ENCODE measurements at regions not wholly inside any gene's neighbourhood (a gene's known extent, or its start where the extent isn't known, plus 50 kb on each side); places are given as distances from the start of the nearest gene placed in this dataset.

DNA sequence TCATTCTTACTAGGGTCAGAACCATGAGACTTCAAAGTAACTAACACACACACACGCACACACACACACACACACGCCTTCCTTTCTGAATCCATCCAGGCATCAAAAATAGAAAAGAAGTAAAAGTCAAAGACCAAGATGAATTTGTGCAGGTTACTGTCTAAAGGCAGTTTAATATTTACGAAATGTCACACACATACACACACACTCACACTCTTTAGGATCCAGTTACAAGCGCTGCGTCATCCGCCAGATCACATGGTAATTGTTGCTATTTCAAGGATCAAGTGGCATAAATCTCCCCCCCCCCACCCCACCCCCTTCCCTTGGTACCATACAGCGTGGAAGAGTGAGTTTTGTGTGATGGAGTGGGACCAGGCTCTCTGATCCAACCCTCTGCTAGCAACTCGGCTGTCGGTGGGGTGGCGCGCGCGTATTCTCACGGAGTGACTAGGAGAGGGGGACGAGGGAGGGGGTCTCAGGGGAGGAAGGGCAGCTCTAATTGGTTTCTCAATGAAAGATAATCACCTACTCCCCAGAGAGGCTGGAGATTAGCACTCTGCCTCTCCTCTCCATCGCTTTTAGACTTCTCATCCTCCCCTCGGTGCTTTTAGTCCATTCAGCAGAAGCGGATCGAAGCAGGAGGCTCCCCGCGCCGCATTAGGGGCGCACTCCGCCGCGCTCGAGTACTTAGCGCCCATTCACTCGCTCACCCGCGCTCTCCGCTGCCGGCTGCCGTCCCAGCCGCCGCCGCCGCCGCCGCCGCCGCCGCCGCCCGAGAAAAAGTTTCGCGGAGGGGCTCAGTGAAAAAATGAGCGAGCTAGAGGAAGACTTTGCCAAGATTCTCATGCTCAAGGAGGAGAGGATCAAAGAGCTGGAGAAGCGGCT lies 83.5 kb upstream of the PRKG1 start:
- no peaks in the 10 kb centered on the region for H3K36me3 Mint-ChIP-seq
- H3K27ac Mint-ChIP-seq, result no peak overlapping the region
- peaks cover 8% of the 10 kb centered on the region for H3K4me1 Mint-ChIP-seq
- DNase-seq (ENCODE audit: low spot score in 2 of 2) (no peak), ATAC-seq (ENCODE audit: low read depth) (no peak)
- H3K4me3 Mint-ChIP-seq, result peak overlapping the region; percentile 67
- peaks cover 12% of the 10 kb centered on the region for H3K27me3 Mint-ChIP-seq
- no peaks in the 10 kb centered on the region for H3K9me3 Mint-ChIP-seq

DNA sequence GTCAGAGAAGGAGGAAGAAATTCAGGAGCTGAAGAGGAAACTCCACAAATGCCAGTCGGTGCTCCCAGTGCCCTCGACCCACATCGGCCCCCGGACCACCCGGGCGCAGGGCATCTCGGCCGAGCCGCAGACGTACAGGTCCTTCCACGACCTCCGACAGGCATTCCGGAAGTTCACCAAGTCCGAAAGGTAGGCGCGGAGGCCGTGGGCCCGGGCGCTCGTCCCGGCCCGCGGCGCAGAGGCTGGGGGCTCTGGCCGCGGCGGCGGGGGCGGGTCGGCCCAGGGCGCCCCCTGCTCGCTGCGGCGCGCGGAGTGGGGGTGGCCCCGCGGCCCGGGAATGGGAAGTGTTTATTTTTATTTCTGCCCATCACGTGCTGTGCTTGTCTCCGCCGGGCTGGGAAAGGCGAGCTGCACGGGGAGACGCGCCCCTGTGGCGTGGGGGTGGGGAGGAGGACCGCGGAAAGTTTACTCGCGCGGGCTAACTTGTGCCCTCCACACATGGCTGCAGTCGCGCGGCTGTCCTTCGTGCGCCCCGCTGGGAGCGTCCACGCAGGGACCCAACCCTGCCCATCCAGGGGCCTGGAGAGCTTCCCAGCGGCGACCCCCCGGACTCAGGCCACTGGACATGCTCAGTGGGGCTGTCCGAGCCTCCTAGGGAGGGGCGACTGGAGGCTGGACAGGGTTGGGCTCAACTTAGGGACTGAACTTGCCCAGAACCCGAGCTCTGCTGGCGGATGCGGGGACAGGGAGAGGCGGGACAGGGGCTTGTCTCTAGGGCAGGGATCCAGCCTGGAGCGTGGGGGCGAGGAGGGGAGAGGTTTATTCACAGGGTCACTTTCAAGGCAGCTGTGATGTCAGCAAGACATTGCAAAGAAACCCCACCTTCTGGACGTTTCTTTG lies 82.6 kb upstream of the PRKG1 start:
- H3K9me3 Mint-ChIP-seq, result no peaks in the 10 kb centered on the region
- H3K4me3 Mint-ChIP-seq, result peak overlapping the region; percentile 67
- DNase-seq (ENCODE audit: low spot score in 2 of 2) (no peak), ATAC-seq (ENCODE audit: low read depth) (no peak)
- no peaks in the 10 kb centered on the region for H3K36me3 Mint-ChIP-seq
- H3K4me1 Mint-ChIP-seq, result peaks cover 8% of the 10 kb centered on the region
- H3K27me3 Mint-ChIP-seq, result peaks cover 12% of the 10 kb centered on the region
- no peak overlapping the region for H3K27ac Mint-ChIP-seq

DNA sequence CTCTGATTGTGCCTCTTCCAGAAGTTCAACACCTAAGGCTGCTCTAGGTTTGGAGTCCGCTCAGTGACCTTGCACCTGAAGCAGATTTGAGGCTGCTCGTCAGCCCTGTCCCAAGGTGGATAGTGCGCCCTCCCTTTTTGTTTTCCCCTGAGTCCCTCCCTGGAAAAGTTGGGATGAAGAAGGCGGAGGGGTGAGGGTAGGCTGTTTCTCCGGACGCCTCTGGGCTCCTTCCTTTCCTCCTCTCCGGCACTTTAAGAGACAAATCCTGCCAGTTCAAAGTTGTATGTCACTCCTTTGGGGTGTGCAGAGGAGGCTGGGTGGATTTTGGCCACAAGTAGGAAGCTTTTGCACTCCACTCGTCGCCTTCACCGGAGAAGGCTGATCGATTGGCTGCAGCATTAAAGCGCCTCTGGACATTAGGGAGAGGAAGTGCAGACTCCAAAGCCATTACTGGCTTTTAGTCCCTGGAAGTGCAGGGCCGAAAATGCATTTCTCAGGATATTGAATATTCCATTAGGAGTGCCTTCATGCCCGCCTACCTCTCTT lies 81.9 kb upstream of the PRKG1 start:
- Mint-ChIP-seq H3K36me3 (no peaks in the 10 kb centered on the region), H3K4me3 (peak overlapping the region; percentile 17), H3K27ac (no peak overlapping the region), H3K9me3 (no peaks in the 10 kb centered on the region), H3K4me1 (peaks cover 8% of the 10 kb centered on the region), H3K27me3 (peaks cover 12% of the 10 kb centered on the region)
- DNase-seq (ENCODE audit: low spot score in 2 of 2) (no peak), ATAC-seq (ENCODE audit: low read depth) (no peak)

DNA sequence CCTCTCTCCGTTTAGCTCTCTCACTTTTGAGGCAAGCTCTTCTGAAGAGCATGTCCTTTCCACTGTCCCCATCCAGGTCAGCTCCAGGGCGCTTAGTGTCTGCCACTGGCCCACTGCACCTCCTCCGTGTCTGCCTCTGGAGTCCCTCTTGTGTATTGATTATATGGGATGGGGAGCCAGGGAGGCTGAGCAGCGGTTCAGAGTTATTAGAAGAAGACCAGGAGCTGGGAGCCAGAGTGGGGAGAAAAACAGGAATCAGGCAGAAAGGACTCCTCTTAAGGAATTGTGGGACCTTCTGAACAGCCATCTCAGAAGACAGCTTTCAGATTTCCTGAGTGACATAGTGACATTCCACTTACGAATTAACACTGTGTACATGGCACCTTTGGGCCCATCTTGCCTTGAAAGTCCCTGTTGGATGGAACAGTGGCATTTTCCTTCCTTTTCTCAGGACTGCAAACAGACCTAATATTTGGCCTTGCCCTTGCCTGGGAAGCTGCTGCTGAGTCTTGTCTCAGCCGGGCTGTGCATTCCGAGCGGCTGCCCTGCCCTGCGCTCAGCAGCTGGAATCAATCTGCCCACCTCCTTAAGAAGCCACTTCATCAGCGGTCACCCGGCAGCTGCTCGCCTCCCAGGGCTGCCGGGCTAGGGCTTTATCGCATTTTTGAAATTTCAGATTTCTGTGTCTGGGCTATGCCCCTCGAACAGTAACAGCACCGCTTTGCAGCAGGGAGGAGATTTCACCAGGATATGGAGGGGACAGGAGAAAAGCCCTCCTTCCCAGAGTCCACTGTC lies 81.1 kb upstream of the PRKG1 start:
- DNase-seq (ENCODE audit: low spot score in 2 of 2) (no peak), ATAC-seq (ENCODE audit: low read depth) (no peak)
- Mint-ChIP-seq H3K36me3 (no peaks in the 10 kb centered on the region), H3K4me3 (no peak overlapping the region), H3K4me1 (peaks cover 8% of the 10 kb centered on the region), H3K27me3 (peaks cover 12% of the 10 kb centered on the region), H3K27ac (no peak overlapping the region), H3K9me3 (no peaks in the 10 kb centered on the region)

DNA sequence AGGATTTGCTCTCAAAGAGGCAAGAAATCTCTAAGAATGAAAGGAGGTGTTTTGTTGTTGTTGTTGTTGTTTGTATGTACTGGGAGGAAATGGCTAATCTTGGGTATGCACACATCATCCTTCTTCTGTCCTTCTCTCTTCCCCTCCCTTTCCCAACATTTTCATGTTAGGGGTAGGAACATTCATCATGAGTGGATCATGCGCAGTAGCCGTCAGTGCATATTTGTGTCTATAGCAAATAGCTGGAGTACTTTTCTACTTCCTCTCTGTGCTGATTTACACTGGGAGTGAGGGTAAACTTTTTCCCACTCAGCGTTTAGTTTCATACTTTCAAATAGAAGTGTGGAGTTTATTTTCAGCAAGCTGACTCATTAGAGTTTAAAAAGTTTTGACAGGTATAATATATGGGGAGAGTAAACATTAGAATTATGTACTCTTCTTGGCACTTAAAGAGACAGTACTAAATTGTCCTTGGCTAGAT lies 80.5 kb upstream of the PRKG1 start:
- no peak overlapping the region for H3K4me3 Mint-ChIP-seq
- peaks cover 8% of the 10 kb centered on the region for H3K4me1 Mint-ChIP-seq
- DNase-seq (ENCODE audit: low spot score in 2 of 2) (no peak), ATAC-seq (ENCODE audit: low read depth) (no peak)
- no peaks in the 10 kb centered on the region for H3K9me3 Mint-ChIP-seq
- H3K27me3 Mint-ChIP-seq, result peaks cover 12% of the 10 kb centered on the region
- no peak overlapping the region for H3K27ac Mint-ChIP-seq
- H3K36me3 Mint-ChIP-seq, result no peaks in the 10 kb centered on the region

DNA sequence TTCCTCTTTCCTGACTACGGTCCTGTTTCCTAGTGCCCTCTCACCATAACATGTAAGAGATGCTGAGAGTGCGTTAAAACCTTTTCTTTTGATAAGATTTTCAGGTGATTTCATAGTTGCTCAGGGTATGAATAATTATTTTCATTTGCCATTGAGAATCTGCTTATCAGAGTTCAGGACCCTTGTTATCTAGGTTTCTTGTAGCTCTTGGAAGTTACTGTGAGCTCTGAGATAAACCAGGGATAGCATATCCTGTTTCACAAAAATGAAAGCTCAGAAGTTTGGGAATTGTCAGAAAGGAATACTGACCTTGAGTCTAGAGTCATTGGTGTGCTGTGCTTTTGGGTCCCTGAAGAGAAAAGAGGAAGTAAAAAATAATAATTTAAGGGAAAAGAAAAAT lies 76.8 kb upstream of the PRKG1 start:
- no peaks in the 10 kb centered on the region for H3K36me3 Mint-ChIP-seq
- no peak overlapping the region for H3K4me3 Mint-ChIP-seq
- no peak for ATAC-seq (ENCODE audit: low read depth)
- no peak for DNase-seq (ENCODE audit: low spot score in 2 of 2)
- H3K9me3 Mint-ChIP-seq, result no peaks in the 10 kb centered on the region
- H3K4me1 Mint-ChIP-seq, result no peaks in the 10 kb centered on the region
- H3K27ac Mint-ChIP-seq, result no peak overlapping the region
- peaks cover 10% of the 10 kb centered on the region for H3K27me3 Mint-ChIP-seq

DNA sequence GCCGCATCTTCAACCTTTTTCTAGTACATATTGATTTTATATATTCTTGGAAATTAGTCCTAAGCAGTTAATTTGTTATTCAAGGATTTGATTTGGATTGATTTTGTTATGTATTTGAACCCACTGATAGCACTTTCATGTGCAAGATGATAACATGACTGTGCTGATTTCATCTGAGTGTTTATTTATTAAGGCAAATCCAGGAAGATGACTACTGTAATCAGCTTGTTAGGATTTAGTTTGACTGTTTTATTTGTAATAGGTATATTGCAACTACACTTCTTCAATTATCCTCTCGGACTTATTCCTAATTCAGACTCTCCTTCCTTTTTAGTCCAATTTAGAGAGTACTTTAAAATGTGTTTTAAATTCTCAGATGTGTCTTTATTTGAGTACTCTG lies 75.1 kb upstream of the PRKG1 start:
- ATAC-seq (ENCODE audit: low read depth), result no peak
- Mint-ChIP-seq H3K27ac (no peak overlapping the region), H3K4me3 (no peak overlapping the region), H3K36me3 (no peaks in the 10 kb centered on the region), H3K9me3 (no peaks in the 10 kb centered on the region), H3K4me1 (no peaks in the 10 kb centered on the region), H3K27me3 (peaks cover 4% of the 10 kb centered on the region)
- DNase-seq (ENCODE audit: low spot score in 2 of 2), result no peak

DNA sequence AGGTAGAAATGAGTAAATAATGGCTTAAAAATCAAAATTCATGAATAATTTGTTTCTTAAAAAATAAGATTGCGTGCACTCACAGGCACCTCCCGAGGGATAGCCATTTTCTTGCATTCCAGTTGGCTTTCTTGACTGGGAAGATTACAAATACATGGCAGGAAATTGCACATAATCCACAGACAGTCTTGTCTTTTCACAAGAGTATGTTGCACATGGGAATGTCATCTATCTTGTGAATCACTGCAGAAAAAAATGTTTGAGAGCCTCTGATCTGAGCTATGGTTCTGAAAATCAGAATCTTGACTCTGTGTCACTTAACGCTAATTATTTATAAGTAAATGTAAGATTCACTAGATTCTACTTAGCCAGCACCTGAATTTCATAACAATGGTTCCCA lies 74.1 kb upstream of the PRKG1 start:
- no peaks in the 10 kb centered on the region for H3K4me1 Mint-ChIP-seq
- no peak for DNase-seq (ENCODE audit: low spot score in 2 of 2)
- H3K9me3 Mint-ChIP-seq, result no peaks in the 10 kb centered on the region
- no peaks in the 10 kb centered on the region for H3K36me3 Mint-ChIP-seq
- no peak for ATAC-seq (ENCODE audit: low read depth)
- H3K27me3 Mint-ChIP-seq, result peaks cover 4% of the 10 kb centered on the region
- H3K4me3 Mint-ChIP-seq, result no peak overlapping the region
- H3K27ac Mint-ChIP-seq, result no peak overlapping the region

DNA sequence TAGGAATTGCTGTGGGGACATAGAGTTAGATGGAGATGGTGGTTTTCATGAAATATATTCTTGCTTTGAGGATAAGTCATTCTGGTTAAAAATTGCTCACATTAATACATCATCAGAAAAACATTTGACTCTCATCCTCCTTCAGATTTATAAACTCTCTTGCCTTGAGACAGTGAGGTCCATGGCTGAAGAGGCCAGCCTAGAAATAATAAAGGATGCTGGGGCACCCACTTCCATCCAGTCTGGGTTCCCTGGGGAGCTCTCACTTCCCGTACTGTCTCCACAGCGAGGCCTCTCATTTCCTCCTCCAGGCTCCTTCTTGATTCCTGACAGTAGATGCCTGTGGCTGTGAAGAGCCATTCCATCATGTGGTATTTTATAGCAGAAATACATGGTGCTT lies 73.3 kb upstream of the PRKG1 start:
- H3K4me1 Mint-ChIP-seq, result no peaks in the 10 kb centered on the region
- H3K9me3 Mint-ChIP-seq, result no peaks in the 10 kb centered on the region
- peaks cover 4% of the 10 kb centered on the region for H3K27me3 Mint-ChIP-seq
- DNase-seq (ENCODE audit: low spot score in 2 of 2), result no peak
- H3K27ac Mint-ChIP-seq, result no peak overlapping the region
- no peak overlapping the region for H3K4me3 Mint-ChIP-seq
- no peak for ATAC-seq (ENCODE audit: low read depth)
- no peaks in the 10 kb centered on the region for H3K36me3 Mint-ChIP-seq

DNA sequence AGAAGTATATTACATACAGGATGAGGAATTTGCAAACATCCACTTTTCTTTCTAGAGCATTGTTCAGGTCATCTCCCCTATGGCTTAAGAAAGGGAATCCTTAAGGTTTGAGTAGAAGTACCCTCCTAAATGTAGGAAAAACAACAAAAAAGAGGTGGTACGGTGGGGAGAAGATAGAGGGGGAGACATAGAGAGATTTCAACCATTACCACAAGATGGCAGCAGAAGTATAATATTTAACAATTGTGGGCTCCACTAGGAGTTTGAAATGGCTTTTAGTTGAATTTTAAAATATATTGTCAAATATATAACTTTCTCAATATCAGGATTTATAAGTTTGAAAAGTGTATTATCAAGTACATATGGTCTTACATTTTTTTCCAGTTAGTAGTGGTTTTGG lies 72.7 kb upstream of the PRKG1 start:
- ATAC-seq (ENCODE audit: low read depth), result peak; percentile 27
- Mint-ChIP-seq H3K27me3 (peaks cover 4% of the 10 kb centered on the region), H3K27ac (no peak overlapping the region), H3K4me1 (no peaks in the 10 kb centered on the region), H3K9me3 (no peaks in the 10 kb centered on the region), H3K36me3 (no peaks in the 10 kb centered on the region), H3K4me3 (no peak overlapping the region)
- DNase-seq (ENCODE audit: low spot score in 2 of 2), result peak in 1 of 2 donors; percentile 4

DNA sequence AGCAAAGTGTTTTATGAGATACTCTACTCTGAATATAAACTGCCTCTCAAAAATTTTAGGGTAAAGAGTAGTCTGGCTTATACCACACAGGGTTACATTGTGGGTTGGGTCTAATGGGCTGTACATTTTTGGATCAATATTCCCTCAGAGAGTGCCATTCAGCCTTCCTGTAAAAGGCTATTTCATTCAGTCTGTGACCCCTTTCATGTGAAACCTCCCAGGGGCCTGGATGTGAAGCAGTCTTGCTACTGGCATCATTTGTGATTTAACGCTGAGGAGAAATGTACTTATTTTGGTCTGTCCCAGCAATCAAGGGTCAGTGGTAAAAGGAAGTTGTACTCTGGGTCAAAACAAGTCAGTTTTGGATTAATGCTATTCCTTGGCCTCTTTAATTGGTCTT lies 71.8 kb upstream of the PRKG1 start:
- Mint-ChIP-seq H3K9me3 (no peaks in the 10 kb centered on the region), H3K27ac (no peak overlapping the region), H3K36me3 (no peaks in the 10 kb centered on the region), H3K4me3 (no peak overlapping the region), H3K27me3 (peaks cover 4% of the 10 kb centered on the region), H3K4me1 (no peaks in the 10 kb centered on the region)
- DNase-seq (ENCODE audit: low spot score in 2 of 2) (no peak), ATAC-seq (ENCODE audit: low read depth) (no peak)

DNA sequence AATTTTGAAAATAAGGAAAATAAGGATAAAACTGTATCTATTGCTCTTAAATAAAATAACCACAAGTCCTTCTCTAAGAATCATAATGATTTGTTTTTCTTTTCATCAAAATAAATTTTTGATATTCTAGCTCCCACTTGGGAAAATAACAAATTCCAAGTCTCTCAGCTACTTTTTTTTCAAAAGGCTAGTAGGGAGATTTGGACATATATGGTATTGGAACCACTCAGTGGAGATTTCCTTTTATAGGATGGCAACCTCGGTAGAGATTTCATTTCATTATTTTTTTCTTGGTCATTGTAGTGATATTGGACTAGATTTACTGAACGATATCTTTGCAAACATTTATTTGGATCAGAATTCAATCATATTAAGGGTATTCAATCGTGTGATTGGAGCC lies 69.5 kb upstream of the PRKG1 start:
- Mint-ChIP-seq H3K27me3 (peaks cover 4% of the 10 kb centered on the region), H3K4me3 (no peak overlapping the region), H3K4me1 (no peaks in the 10 kb centered on the region)

DNA sequence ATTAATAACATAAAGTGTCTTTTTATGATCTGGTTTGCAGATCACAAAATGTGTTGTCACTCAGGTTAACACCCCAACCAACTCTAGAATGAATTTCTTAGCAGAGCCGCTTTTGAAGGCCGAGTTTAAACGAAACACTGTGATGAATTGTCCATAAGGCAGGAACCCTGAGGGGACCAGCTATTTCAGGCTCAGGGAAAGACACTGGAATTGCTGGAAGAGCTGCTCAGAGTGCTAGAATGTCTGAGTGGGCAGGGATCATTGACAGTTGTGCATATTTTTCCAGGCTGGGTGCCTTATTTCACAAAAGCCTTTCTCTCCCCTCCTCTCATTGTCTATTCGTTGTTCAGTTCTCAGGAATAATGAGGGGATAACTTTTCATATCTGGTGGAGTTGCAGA lies 68.7 kb upstream of the PRKG1 start:
- DNase-seq (ENCODE audit: low spot score in 2 of 2) (no peak), ATAC-seq (ENCODE audit: low read depth) (no peak)
- Mint-ChIP-seq H3K27me3 (peaks cover 3% of the 10 kb centered on the region), H3K36me3 (no peaks in the 10 kb centered on the region), H3K27ac (no peak overlapping the region), H3K4me1 (no peaks in the 10 kb centered on the region), H3K4me3 (no peak overlapping the region), H3K9me3 (no peaks in the 10 kb centered on the region)

More for the DNA sequence above, 69.5 kb upstream of the PRKG1 start:
- no peak overlapping the region for H3K27ac Mint-ChIP-seq
- ATAC-seq (ENCODE audit: low read depth) (no peak), DNase-seq (ENCODE audit: low spot score in 2 of 2) (no peak)
- no peaks in the 10 kb centered on the region for H3K36me3 Mint-ChIP-seq
- no peaks in the 10 kb centered on the region for H3K9me3 Mint-ChIP-seq

Data from memory B cell (primary cell).